ENCODE measurements at regions not wholly inside any gene's neighbourhood (a gene's known extent, or its start where the extent isn't known, plus 50 kb on each side); places are given as distances from the start of the nearest gene placed in this dataset.

DNA sequence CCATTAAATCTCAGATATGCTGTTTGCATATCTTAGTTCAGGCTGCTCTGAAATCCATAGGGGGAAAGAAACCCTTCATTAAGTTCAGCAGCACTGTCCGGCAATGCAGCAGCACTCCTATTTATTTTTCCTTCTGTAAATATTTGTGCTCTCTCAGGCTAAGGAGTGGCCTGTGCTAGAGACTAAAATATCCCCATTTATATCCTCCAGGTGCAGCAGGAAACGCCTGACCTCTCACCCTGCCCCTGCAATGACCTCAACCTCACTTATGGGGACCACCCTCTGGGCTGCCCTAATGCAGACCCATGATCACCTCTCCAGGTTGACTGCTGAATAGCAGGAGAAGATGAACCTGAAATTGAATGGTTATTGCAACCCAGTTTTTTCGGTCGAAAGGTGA, 165.0 kb upstream of the ELAC2 start:
- TF ChIP-seq, protein P1, sequence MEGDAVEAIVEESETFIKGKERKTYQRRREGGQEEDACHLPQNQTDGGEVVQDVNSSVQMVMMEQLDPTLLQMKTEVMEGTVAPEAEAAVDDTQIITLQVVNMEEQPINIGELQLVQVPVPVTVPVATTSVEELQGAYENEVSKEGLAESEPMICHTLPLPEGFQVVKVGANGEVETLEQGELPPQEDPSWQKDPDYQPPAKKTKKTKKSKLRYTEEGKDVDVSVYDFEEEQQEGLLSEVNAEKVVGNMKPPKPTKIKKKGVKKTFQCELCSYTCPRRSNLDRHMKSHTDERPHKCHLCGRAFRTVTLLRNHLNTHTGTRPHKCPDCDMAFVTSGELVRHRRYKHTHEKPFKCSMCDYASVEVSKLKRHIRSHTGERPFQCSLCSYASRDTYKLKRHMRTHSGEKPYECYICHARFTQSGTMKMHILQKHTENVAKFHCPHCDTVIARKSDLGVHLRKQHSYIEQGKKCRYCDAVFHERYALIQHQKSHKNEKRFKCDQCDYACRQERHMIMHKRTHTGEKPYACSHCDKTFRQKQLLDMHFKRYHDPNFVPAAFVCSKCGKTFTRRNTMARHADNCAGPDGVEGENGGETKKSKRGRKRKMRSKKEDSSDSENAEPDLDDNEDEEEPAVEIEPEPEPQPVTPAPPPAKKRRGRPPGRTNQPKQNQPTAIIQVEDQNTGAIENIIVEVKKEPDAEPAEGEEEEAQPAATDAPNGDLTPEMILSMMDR (IDR thresholded peaks at IDR 0.05; ENCODE audit: insufficient read depth, low read length, poor library complexity, severe bottlenecking): no peak
- Histone ChIP-seq H3K4me3 (ENCODE audit: low read depth, low read length) (no peak overlapping the region), H3K27me3 (ENCODE audit: control insufficient read depth, insufficient read depth, low read length) (no peaks in the 10 kb centered on the region), H3K36me3 (ENCODE audit: control insufficient read depth, insufficient read depth, low read length) (no peaks in the 10 kb centered on the region)
- DNase-seq (ENCODE audit: low read depth): no peak

DNA sequence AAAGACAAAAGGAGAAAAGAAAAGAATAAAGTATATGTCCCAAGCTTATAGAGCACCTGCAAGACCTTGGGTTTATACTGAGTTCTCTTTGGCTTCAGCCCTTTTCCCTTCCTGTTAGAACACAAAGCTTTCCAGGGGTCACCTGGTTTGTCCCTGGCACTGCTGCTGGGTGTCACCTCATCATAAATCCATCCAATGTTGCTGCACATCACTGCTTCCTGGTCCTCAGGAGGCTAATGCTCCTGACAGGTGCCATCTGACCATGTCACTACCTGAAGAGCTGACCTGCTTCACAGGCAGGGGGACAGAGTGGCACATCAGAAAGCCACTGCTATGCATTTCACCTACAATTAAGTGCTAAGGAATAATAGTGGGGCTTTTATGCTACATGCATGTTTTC, 164.6 kb upstream of the ELAC2 start:
- H3K36me3 ChIP-seq (ENCODE audit: control insufficient read depth, insufficient read depth, low read length): no peaks in the 10 kb centered on the region
- H3K27me3 ChIP-seq (ENCODE audit: control insufficient read depth, insufficient read depth, low read length): no peaks in the 10 kb centered on the region
- no peak overlapping the region for H3K4me3 ChIP-seq (ENCODE audit: low read depth, low read length)
- TF ChIP-seq, protein P1 (IDR thresholded peaks at IDR 0.05; ENCODE audit: insufficient read depth, low read length, poor library complexity, severe bottlenecking): no peak
- no peak for DNase-seq (ENCODE audit: low read depth)

DNA sequence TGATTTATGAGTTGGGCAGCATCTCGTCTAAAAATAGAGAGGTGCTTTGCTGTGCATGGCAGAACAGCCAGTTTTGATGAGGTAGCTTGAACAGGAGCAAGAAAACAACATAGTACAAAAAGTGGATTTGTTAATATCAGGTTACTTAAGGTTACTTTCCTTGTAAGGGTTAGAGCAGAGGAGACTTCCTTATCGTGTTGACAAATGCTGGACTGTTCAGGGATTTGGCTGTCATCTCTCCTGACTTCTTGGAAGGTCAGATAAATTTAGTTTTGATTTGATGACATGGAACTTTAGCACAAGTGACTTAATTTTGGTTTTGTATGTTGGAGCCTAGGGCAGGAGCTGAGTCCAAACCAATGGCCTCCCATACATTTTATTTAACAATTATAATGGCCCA, 163.9 kb upstream of the ELAC2 start:
- H3K36me3 ChIP-seq (ENCODE audit: control insufficient read depth, insufficient read depth, low read length): no peaks in the 10 kb centered on the region
- TF ChIP-seq, protein P1 (IDR thresholded peaks at IDR 0.05; ENCODE audit: insufficient read depth, low read length, poor library complexity, severe bottlenecking): no peak
- no peak overlapping the region for H3K4me3 ChIP-seq (ENCODE audit: low read depth, low read length)
- no peaks in the 10 kb centered on the region for H3K27me3 ChIP-seq (ENCODE audit: control insufficient read depth, insufficient read depth, low read length)
- DNase-seq (ENCODE audit: low read depth): no peak

DNA sequence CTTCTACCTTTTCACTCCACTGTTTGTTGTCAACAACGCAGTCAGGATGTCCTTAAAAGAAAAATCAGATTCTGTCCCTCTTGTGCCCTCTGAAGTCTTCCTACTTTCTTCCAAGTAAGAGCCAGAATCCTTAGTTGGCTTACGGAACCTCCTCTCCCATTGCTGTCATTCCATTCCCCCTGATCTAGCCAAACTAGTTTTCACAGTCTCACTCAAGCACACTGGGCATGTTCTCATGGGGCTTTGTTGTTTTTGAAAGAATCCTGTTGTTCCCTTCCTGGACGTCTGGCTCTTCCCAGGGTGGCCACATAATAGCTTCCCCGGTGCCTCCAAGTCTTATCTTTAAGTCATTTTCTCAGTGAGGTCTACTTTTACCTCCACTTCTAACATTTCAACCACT, 158.6 kb upstream of the ELAC2 start:
- no peaks in the 10 kb centered on the region for H3K36me3 ChIP-seq (ENCODE audit: control insufficient read depth, insufficient read depth, low read length)

DNA sequence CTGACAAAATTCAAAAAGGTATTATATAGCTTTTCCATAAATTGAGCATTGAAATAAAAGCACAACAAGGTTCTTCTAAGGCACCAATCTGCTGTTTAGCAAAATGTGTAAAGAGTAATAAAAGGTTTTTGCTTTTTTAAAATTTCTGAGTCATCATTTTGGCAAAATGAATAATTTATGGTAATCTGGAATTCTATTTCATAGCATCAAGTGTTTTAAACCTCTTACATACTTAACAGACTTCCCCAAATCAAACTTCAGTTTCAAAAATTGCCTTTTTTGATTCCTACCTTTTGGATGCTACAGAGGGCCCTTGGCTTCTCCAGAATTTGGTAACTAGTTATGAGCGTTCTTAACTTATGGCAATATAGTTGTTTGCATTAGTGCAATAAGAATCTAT, 154.0 kb upstream of the ELAC2 start:
- TF ChIP-seq, protein P1 (IDR thresholded peaks at IDR 0.05; ENCODE audit: insufficient read depth, low read length, poor library complexity, severe bottlenecking): no peak
- Histone ChIP-seq H3K27me3 (ENCODE audit: control insufficient read depth, insufficient read depth, low read length) (no peaks in the 10 kb centered on the region), H3K4me3 (ENCODE audit: low read depth, low read length) (no peak overlapping the region), H3K36me3 (ENCODE audit: control insufficient read depth, insufficient read depth, low read length) (no peaks in the 10 kb centered on the region)
- no peak for DNase-seq (ENCODE audit: low read depth)

More for the DNA sequence above, 158.6 kb upstream of the ELAC2 start:
- no peaks in the 10 kb centered on the region for H3K27me3 ChIP-seq (ENCODE audit: control insufficient read depth, insufficient read depth, low read length)
- TF ChIP-seq, protein P1 (IDR thresholded peaks at IDR 0.05; ENCODE audit: insufficient read depth, low read length, poor library complexity, severe bottlenecking): no peak
- DNase-seq (ENCODE audit: low read depth): no peak
- no peak overlapping the region for H3K4me3 ChIP-seq (ENCODE audit: low read depth, low read length)

DNA sequence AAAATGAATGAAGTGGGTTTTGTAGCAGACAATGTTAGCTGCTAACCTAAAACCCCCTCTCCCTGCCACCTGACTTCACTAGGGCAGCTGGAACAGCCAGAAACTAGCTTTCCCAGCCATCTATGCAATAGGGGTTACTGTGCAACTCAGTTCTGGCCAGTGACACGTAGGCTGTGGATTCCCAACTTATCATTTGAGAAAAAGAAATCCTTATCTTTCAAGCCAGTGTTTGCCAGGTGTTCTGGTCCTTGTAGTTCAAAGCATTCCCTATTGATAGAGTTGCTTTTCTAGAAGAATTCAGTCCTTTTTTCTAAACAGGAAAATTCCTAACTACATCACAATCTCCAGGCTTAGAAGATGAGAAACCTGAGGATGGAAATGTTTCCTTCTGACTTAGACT, 144.5 kb upstream of the ELAC2 start:
- no peak for DNase-seq (ENCODE audit: low read depth)
- Histone ChIP-seq H3K36me3 (ENCODE audit: control insufficient read depth, insufficient read depth, low read length) (no peaks in the 10 kb centered on the region), H3K4me3 (ENCODE audit: low read depth, low read length) (no peak overlapping the region), H3K27me3 (ENCODE audit: control insufficient read depth, insufficient read depth, low read length) (no peaks in the 10 kb centered on the region)
- TF ChIP-seq, protein P1 (IDR thresholded peaks at IDR 0.05; ENCODE audit: insufficient read depth, low read length, poor library complexity, severe bottlenecking): no peak

Measured in kidney epithelial cell (primary cell).